B cell (primary cell): ENCODE measurements at regions not wholly inside any gene's neighbourhood (a gene's known extent, or its start where the extent isn't known, plus 50 kb on each side); places are given as distances from the start of the nearest gene placed in this dataset.

Experiments used
- ATAC-seq: fragments of 200-7000 bp; cut with Tn5 transposase; one replicate; pipeline ENCODE4 v1.10.0; 2021; ENCODE audit warnings: low read depth, mild to moderate bottlenecking, moderate number of reproducible peaks, moderate library complexity
- CTCF ChIA-PET: fragments of 350-600 bp; sonication (Branson Sonifier 250); formaldehyde crosslinking; loops from one replicate; lab custom pipeline; 2021; ENCODE audit warnings: antibody characterized with exemption, inconsistent platforms; lab: Charles Lee
- POLR2A ChIA-PET: fragments of 350-600 bp; sonication (Branson Sonifier 250); formaldehyde crosslinking; loops from one replicate; lab custom pipeline; 2021; ENCODE audit warnings: antibody characterized with exemption; lab: Charles Lee
- DNase-seq: peaks from one replicate; pipeline ENCODE4 v3.0.0; 2013
- H2AFZ ChIP-seq: 2 replicates; pipeline ENCODE4 v1.6.1; 2012; ENCODE audit warnings: mild to moderate bottlenecking, low read depth, low read length; ENCODE audit not compliant: insufficient read depth, poor library complexity, severe bottlenecking
- H3K27ac ChIP-seq, 2 donors: 1 replicate in 1 of 2; 2 replicates in 1 of 2; pipeline ENCODE4 v1.5.1; 2012 to 2013; ENCODE audit warnings: low read length in 2 of 2, mild to moderate bottlenecking in 2 of 2, moderate library complexity in 1 of 2
- H3K27me3 ChIP-seq, 4 experiments: fragments of 200-600 bp in 1 of 4; sonication (generic) in 1 of 4; replicated peaks in 1 of 4; 1 replicate in 2 of 4; 2 replicates in 2 of 4; pipeline versions ENCODE4 v1.6.1 to v1.7.0; 2013 to 2016; ENCODE audit warnings: low read length in 3 of 4, mild to moderate bottlenecking in 2 of 4, mixed read lengths in 1 of 4, moderate library complexity in 1 of 4; ENCODE audit not compliant: insufficient read depth in 4 of 4, control insufficient read depth in 3 of 4; ENCODE audit errors: control extremely low read depth in 1 of 4
- H3K36me3 ChIP-seq, 2 experiments: replicated peaks in 1 of 2; 1 replicate in 1 of 2; 2 replicates in 1 of 2; pipeline versions ENCODE4 v1.6.1 to v1.7.1; 2013; ENCODE audit warnings: low read length in 1 of 2; ENCODE audit not compliant: insufficient read depth in 2 of 2, control insufficient read depth in 1 of 2; ENCODE audit errors: control extremely low read depth in 1 of 2, extremely low read depth in 1 of 2
- H3K4me1 ChIP-seq, 2 donors: fragments of 200-600 bp in 1 of 2; sonication (generic) in 1 of 2; 1 replicate in 1 of 2; 2 replicates in 1 of 2; pipeline versions ENCODE4 v1.5.1 to v1.6.1; 2013 to 2017; ENCODE audit warnings: low read length in 2 of 2; ENCODE audit not compliant: control insufficient read depth in 2 of 2, insufficient read depth in 2 of 2
- H3K4me2 ChIP-seq: replicated peaks from 2 replicates; pipeline ENCODE3; 2012; ENCODE audit warnings: mild to moderate bottlenecking, low read depth, low read length; ENCODE audit not compliant: poor library complexity, severe bottlenecking
- H3K4me3 ChIP-seq, 5 experiments: fragments of 200-600 bp in 1 of 5; sonication (generic) in 1 of 5; 1 replicate in 3 of 5; 2 replicates in 2 of 5; pipeline versions ENCODE4 v1.5.1 to v1.7.0; 2011 to 2016; ENCODE audit warnings: low read length in 4 of 5, mild to moderate bottlenecking in 4 of 5, low read depth in 2 of 5, control low read depth in 1 of 5, moderate library complexity in 1 of 5; ENCODE audit not compliant: insufficient read depth in 1 of 5; ENCODE audit errors: control extremely low read depth in 1 of 5, extremely low read depth in 1 of 5
- H3K79me2 ChIP-seq: fragments of 200-600 bp; sonication (generic); one replicate; pipeline ENCODE4 v1.6.0; 2016; ENCODE audit warnings: low read length; ENCODE audit not compliant: control insufficient read depth, insufficient read depth
- H3K9ac ChIP-seq: fragments of 200-600 bp; sonication (generic); 2 replicates; pipeline ENCODE4 v1.6.1; 2017; ENCODE audit warnings: mild to moderate bottlenecking, low read length, moderate library complexity
- H3K9me3 ChIP-seq, 3 donors: one replicate each; pipeline versions ENCODE4 v1.6.1 to v1.7.1; 2013; ENCODE audit warnings: low read length in 2 of 3; ENCODE audit not compliant: control insufficient read depth in 2 of 3, insufficient read depth in 1 of 3; ENCODE audit errors: control extremely low read depth in 1 of 3
- H4K20me1 ChIP-seq: 2 replicates; pipeline ENCODE4 v1.6.0; 2012; ENCODE audit warnings: mild to moderate bottlenecking, low read length; ENCODE audit not compliant: insufficient read depth, control insufficient read depth, poor library complexity, severe bottlenecking
- H3K27ac Mint-ChIP-seq: one replicate; pipeline ENCODE4 v1.8.0; 2021; ENCODE audit warnings: mixed read lengths
- H3K27me3 Mint-ChIP-seq: one replicate; pipeline ENCODE4 v1.8.0; 2021; ENCODE audit warnings: mixed read lengths
- H3K4me1 Mint-ChIP-seq: one replicate; pipeline ENCODE4 v1.8.0; 2021; ENCODE audit warnings: mixed read lengths
- H3K4me3 Mint-ChIP-seq: one replicate; pipeline ENCODE4 v1.8.0; 2021; ENCODE audit warnings: mixed read lengths
- H3K9me3 Mint-ChIP-seq: one replicate; pipeline ENCODE4 v1.8.0; 2022; ENCODE audit warnings: mixed read lengths; ENCODE audit not compliant: insufficient read depth
- EZH2 ChIP-seq: IDR thresholded peaks from 2 replicates; pipeline ENCODE4 v1.6.1; 2012; ENCODE audit warnings: borderline replicate concordance, low read depth, mild to moderate bottlenecking, moderate library complexity, low read length; ENCODE audit not compliant: insufficient read depth, poor library complexity, severe bottlenecking
- WGBS: methylation state at CpG from one replicate; pipeline ENCODE4 v1.1.5; 2013; ENCODE audit warnings: missing lambda C conversion rate; ENCODE audit not compliant: insufficient coverage; 5-methylcytosine and 5-hydroxymethylcytosine counted together
- intact Hi-C: fragments of 100-400 bp; cut with micrococcal nuclease; formaldehyde crosslinking; loops from one replicate; pipeline ENCODE4 v1.10.0; 2022
- TF ChIP-seq, protein P1 (sequence below): fragments of 200-600 bp; IDR thresholded peaks from one replicate; pipeline ENCODE4 v1.8.0; 2022; ENCODE audit warnings: antibody characterized with exemption, mild to moderate bottlenecking

DNA sequence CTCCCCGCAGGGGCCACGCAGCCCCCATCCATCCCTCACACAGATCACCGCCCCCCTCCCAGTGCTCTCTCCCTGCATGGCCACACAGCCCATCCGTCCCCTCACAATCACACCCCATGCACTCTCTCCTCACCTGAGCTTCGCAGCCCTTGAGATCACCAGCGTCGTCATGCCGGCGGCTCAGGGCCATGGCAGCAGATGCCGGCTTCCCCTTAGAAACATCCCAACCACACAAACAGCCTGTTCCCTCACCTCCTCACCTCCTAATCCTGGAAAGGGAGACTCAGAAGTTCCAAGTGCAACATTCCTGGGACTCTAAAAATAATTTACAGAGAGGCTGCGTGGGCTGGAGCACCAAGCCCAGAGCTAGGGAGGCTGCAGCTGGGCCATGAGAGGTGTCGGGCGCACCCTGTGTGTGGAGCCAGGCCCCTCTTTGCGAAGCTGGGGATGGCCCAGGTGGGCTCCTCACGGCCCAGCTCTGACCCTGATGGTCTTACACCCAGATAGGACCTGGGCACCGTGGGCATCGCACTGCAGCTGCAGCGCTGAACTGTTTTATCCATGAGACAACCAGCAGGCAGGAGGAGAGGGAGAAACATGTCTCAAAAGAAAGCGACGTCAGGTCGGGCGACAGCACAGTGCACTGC, 125.3 kb downstream of the DLL1 start:
- H3K9ac ChIP-seq = no peak overlapping the region
- H3K27me3 Mint-ChIP-seq = no peaks in the 10 kb centered on the region
- H2AFZ ChIP-seq = no peak overlapping the region
- H3K27me3 ChIP-seq = no peaks in the 10 kb centered on the region
- no peak overlapping the region for H3K27ac Mint-ChIP-seq
- H3K4me3 Mint-ChIP-seq = no peak overlapping the region
- ATAC-seq (no peak), DNase-seq (no peak)
- ChIA-PET POLR2A (no interaction called here), CTCF (no interaction called here)
- peaks cover 5% of the 10 kb centered on the region for H3K4me1 Mint-ChIP-seq
- no peak overlapping the region for H3K4me3 ChIP-seq
- peaks cover 0 to 50% (median 0%) of the 10 kb centered on the region in 3 donors for H3K9me3 ChIP-seq
- H3K4me2 ChIP-seq = no peak overlapping the region
- H3K36me3 ChIP-seq = no peaks in the 10 kb centered on the region
- 91% methylated on average over 22 of the region's 22 CpGs for WGBS
- no peaks in the 10 kb centered on the region for H3K79me2 ChIP-seq
- no peaks in the 10 kb centered on the region for H3K9me3 Mint-ChIP-seq
- no peaks in the 10 kb centered on the region for H4K20me1 ChIP-seq
- intact Hi-C loops = no loop called here
- no peak overlapping the region for H3K27ac ChIP-seq
- TF ChIP-seq, protein P1, sequence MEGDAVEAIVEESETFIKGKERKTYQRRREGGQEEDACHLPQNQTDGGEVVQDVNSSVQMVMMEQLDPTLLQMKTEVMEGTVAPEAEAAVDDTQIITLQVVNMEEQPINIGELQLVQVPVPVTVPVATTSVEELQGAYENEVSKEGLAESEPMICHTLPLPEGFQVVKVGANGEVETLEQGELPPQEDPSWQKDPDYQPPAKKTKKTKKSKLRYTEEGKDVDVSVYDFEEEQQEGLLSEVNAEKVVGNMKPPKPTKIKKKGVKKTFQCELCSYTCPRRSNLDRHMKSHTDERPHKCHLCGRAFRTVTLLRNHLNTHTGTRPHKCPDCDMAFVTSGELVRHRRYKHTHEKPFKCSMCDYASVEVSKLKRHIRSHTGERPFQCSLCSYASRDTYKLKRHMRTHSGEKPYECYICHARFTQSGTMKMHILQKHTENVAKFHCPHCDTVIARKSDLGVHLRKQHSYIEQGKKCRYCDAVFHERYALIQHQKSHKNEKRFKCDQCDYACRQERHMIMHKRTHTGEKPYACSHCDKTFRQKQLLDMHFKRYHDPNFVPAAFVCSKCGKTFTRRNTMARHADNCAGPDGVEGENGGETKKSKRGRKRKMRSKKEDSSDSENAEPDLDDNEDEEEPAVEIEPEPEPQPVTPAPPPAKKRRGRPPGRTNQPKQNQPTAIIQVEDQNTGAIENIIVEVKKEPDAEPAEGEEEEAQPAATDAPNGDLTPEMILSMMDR = no peak
- TF ChIP-seq EZH2 = no peak
- H3K4me1 ChIP-seq = peaks cover 0 to 15% of the 10 kb centered on the region in 2 donors

DNA sequence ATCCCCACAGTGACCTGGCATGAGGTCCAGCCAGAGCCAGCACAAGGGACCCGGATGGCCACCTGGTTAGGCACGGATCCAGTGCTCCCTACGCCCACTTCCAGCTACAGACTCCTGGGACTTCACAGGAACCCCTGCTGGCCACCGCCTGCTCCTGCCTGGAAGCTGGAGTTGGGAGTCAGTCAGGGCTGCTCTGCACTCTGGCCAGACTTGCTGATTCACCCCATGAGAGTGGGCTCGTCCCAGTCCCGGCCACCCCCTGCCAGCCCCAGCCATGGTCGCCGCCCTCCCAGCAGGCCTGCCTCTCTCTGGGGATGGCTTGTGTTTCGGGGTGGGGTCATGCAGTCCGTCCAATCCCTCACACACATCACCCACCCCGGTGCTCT, 125.8 kb downstream of the DLL1 start:
- ChIA-PET CTCF (no interaction called here), POLR2A (no interaction called here)
- Histone ChIP-seq H3K4me1 (peaks cover 0 to 15% of the 10 kb centered on the region in 2 donors), H2AFZ (no peak overlapping the region), H4K20me1 (no peaks in the 10 kb centered on the region), H3K79me2 (no peaks in the 10 kb centered on the region), H3K9ac (no peak overlapping the region), H3K9me3 (peaks cover 0 to 47% (median 0%) of the 10 kb centered on the region in 3 donors), H3K4me2 (no peak overlapping the region), H3K27ac (no peak overlapping the region), H3K36me3 (no peaks in the 10 kb centered on the region), H3K4me3 (no peak overlapping the region), H3K27me3 (no peaks in the 10 kb centered on the region)
- intact Hi-C loops = no loop called here
- H3K27ac Mint-ChIP-seq = no peak overlapping the region
- peaks cover 5% of the 10 kb centered on the region for H3K4me1 Mint-ChIP-seq
- TF ChIP-seq EZH2 = no peak
- TF ChIP-seq, protein P1 = no peak
- ATAC-seq (no peak), DNase-seq (no peak)
- H3K27me3 Mint-ChIP-seq = no peaks in the 10 kb centered on the region
- no peaks in the 10 kb centered on the region for H3K9me3 Mint-ChIP-seq
- 84% methylated on average over 11 of the region's 11 CpGs for WGBS
- H3K4me3 Mint-ChIP-seq = no peak overlapping the region
